Tibial artery (tissue), 4 donors: ENCODE measurements at regions not wholly inside any gene's neighbourhood (a gene's known extent, or its start where the extent isn't known, plus 50 kb on each side); places are given as distances from the start of the nearest gene placed in this dataset.
"Not testable (repeated sequence)": the region's sequence is repeated elsewhere in the genome, so short reads cannot be mapped to it uniquely, and the experiment has no call there.

Source experiments
- DNase-seq, 2 donors: peaks; one replicate each; pipeline ENCODE4 v3.0.0-alpha.2; 2019
- H3K27ac ChIP-seq, 2 donors: fragments of 200-600 bp; sonication (generic) in 1 of 2; 1 replicate in 1 of 2; 2 replicates in 1 of 2; pipeline ENCODE4 v1.5.1; 2018 to 2019; ENCODE audit warnings: mild to moderate bottlenecking in 1 of 2
- H3K27me3 ChIP-seq, 2 donors: fragments of 200-600 bp; sonication (generic) in 1 of 2; one replicate each; pipeline versions ENCODE4 v1.5.1 to v1.6.0; 2016 to 2019
- H3K36me3 ChIP-seq, 3 donors: fragments of 200-600 bp; sonication (generic) in 2 of 3; one replicate each; pipeline ENCODE4 v1.5.1; 2016 to 2019; ENCODE audit warnings: mild to moderate bottlenecking in 2 of 3
- H3K4me1 ChIP-seq, 4 donors: fragments of 200-600 bp; sonication (generic) in 2 of 4; 1 replicate in 3 of 4; 2 replicates in 1 of 4; pipeline ENCODE4 v1.5.1; 2016 to 2019
- H3K4me3 ChIP-seq, 2 donors: fragments of 200-600 bp; sonication (generic) in 1 of 2; 1 replicate in 1 of 2; 2 replicates in 1 of 2; pipeline ENCODE4 v1.5.1; 2018 to 2019; ENCODE audit warnings: mild to moderate bottlenecking in 2 of 2
- H3K9me3 ChIP-seq, 3 donors: fragments of 200-600 bp; sonication (generic) in 1 of 3; one replicate each; pipeline ENCODE4 v1.5.1; 2016 to 2019
- intact Hi-C: fragments of 100-400 bp; cut with DNase I; formaldehyde crosslinking; loops from one replicate; pipeline ENCODE4 v1.15.0; 2023; ENCODE audit warnings: low total_unique reads
- TF ChIP-seq, protein P1 (sequence below), 2 experiments: fragments of 200-600 bp in 1 of 2; fragments of 450-650 bp in 1 of 2; IDR thresholded peaks; one replicate each; pipeline ENCODE4 v1.5.1; 2017 to 2019; ENCODE audit warnings: antibody characterized with exemption in 2 of 2, mild to moderate bottlenecking in 1 of 2, moderate library complexity in 1 of 2

DNA sequence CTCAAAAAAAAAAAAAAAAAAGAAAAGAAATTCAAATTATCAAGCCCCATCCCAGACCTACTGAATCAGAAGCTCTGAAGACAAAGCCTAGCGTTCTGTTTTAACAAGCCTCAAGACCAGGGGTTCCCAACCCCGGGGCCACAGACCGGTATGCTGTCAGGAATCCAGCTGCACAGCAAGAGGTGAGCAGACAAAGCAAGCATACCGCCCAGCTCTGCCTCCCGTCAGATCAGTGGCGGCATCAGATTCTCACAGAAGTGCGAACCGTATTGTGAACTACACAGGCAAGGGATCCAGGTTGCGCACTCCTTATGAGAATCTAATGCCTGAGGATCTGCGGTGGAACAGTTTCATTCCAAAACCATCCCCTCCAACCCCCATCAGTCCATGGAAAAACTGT lies 57.8 kb upstream of the RASAL2 start:
- H3K27me3 ChIP-seq, result no peaks in the 10 kb centered on the region
- no peak for DNase-seq
- intact Hi-C loops, result loop anchor here (10.0 kb wide), 1 partner anchor 469 kb away; no protein-coding TSS in a partner anchor
- H3K36me3 ChIP-seq, result no peaks in the 10 kb centered on the region
- no peaks in the 10 kb centered on the region for H3K9me3 ChIP-seq
- no peak overlapping the region for H3K4me3 ChIP-seq
- no peak overlapping the region for H3K27ac ChIP-seq
- TF ChIP-seq, protein P1, sequence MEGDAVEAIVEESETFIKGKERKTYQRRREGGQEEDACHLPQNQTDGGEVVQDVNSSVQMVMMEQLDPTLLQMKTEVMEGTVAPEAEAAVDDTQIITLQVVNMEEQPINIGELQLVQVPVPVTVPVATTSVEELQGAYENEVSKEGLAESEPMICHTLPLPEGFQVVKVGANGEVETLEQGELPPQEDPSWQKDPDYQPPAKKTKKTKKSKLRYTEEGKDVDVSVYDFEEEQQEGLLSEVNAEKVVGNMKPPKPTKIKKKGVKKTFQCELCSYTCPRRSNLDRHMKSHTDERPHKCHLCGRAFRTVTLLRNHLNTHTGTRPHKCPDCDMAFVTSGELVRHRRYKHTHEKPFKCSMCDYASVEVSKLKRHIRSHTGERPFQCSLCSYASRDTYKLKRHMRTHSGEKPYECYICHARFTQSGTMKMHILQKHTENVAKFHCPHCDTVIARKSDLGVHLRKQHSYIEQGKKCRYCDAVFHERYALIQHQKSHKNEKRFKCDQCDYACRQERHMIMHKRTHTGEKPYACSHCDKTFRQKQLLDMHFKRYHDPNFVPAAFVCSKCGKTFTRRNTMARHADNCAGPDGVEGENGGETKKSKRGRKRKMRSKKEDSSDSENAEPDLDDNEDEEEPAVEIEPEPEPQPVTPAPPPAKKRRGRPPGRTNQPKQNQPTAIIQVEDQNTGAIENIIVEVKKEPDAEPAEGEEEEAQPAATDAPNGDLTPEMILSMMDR (IDR thresholded peaks at IDR 0.05), result no peak
- H3K4me1 ChIP-seq, result peaks cover 0 to 11% (median 5%) of the 10 kb centered on the region in 4 donors

DNA sequence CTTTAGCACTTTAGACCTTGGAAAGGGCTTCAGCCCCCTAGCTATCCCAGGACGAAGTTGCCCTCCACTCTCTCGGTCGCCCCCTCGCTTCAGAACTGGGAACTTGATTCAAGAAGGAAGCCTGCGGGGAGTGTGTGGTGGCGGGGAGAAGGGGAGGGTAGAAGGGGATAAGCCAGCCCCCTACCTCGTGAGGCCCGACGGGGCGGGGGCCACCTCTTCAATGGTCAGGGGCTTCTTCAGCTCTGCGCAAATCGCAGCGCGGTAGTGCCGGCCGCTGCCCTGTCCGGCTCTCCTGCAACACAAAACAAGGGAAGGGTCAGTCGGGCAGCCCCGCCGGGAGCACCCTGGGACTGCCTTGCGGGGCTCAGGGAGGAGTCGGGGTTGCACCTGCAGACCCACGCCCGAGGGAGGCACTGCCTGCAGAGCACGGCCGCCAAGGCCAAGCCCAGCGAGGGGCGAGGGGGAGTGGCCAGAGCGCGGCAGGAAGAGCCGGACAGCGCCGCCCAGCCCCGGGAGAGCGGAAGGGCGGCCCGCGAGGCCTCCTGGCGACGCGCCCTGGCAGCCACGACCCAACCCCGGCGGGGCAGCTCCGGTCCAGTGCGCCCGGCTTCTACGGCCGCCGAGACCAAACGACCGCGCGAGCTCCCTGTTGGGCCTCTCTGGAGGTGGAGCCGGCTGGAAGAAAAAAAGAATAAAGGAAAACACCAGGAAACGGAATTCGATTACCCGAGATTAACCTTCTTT lies 56.2 kb upstream of the RASAL2 start:
- no peaks in the 10 kb centered on the region for H3K36me3 ChIP-seq
- no peaks in the 10 kb centered on the region for H3K27me3 ChIP-seq
- H3K27ac ChIP-seq, result peak overlapping the region; percentile 70 to 78
- peaks cover 0 to 8% (median 4%) of the 10 kb centered on the region in 4 donors for H3K4me1 ChIP-seq
- TF ChIP-seq, protein P1 (IDR thresholded peaks at IDR 0.05), result peak; percentile 23 to 32
- intact Hi-C loops, result loop anchor here (10.0 kb wide), 1 partner anchor 467 kb away; no protein-coding TSS in a partner anchor
- H3K9me3 ChIP-seq, result no peaks in the 10 kb centered on the region
- peak overlapping the region; percentile 61 to 62 for H3K4me3 ChIP-seq
- peak; percentile 74 to 91 for DNase-seq

DNA sequence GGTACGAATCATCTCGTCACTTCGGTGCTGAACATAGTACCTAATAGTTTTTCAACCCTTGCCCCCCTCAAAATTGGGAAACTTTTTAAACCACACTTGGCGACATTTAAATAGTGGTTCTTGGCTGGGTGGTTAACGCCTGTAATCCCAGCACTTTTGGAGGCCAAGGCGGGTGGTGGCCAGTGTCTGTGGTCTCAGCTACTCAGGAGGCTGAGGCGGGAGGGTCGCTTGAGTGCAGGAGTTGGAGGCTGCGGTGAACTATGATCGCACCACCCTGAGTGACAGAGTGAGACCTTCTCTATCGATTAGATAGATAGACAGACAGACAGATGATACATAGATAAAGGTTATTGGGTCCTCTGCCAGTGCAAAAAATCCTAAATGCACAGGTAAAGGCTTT lies 55.5 kb upstream of the RASAL2 start:
- no peaks in the 10 kb centered on the region for H3K27me3 ChIP-seq
- H3K9me3 ChIP-seq, result no peaks in the 10 kb centered on the region
- peaks cover 0 to 8% (median 4%) of the 10 kb centered on the region in 4 donors for H3K4me1 ChIP-seq
- TF ChIP-seq, protein P1 (IDR thresholded peaks at IDR 0.05), result no peak
- H3K27ac ChIP-seq, result peak overlapping the region; percentile 70 to 78
- H3K4me3 ChIP-seq, result peak overlapping the region; percentile 61 to 62
- H3K36me3 ChIP-seq, result no peaks in the 10 kb centered on the region
- DNase-seq, result no peak
- intact Hi-C loops, result loop anchor here (10.0 kb wide), 1 partner anchor 466 kb away; no protein-coding TSS in a partner anchor

DNA sequence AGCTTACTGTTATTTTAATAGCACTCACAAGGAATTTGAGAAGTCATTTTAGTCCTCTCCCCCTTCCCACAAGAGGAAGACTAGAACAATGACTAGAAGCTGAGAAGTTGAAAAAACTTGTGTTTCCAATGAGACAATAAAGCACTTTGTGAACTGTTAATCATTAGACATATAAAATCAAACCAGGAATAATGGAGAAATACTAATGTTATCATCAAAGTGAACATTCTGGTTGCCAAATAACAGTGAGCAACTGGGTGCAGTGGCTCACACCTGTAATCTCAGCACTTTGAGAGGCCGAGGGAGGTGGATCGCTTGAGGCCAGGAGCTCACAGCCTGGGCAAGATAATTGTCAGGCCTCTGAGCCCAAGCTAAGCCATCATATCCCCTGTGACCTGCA lies 54.0 kb upstream of the RASAL2 start:
- no peak overlapping the region for H3K27ac ChIP-seq
- TF ChIP-seq, protein P1 (IDR thresholded peaks at IDR 0.05), result no peak
- H3K4me1 ChIP-seq, result peaks cover 0 to 8% (median 4%) of the 10 kb centered on the region in 4 donors
- DNase-seq, result no peak
- no peak overlapping the region for H3K4me3 ChIP-seq
- H3K9me3 ChIP-seq, result peaks cover 0 to 9% (median 0%) of the 10 kb centered on the region in 3 donors
- no peaks in the 10 kb centered on the region for H3K27me3 ChIP-seq
- no peaks in the 10 kb centered on the region for H3K36me3 ChIP-seq
- intact Hi-C loops, result loop anchor here (10.0 kb wide), 1 partner anchor 465 kb away; no protein-coding TSS in a partner anchor

DNA sequence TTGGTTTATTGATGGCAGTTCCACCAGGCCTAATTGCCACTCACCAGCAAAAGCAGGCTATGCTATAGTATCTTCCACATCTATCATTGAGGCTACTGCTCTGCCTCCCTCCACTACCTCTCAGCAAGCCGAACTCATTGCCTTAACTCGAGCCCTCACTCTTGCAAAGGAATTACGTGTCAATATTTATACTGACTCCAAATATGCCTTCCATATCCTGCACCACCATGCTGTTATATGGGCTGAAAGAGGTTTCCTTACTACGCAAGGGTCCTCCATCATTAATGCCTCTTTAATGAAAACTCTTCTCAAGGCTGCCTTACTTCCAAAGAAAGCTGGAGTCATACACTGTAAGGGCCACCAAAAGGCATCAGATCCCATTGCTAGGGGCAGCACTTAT lies 50.0 kb upstream of the RASAL2 start:
- intact Hi-C loops, result not testable (repeated sequence)

More for the DNA sequence above, 50.0 kb upstream of the RASAL2 start:
- DNase-seq, H3K4me1 ChIP-seq, H3K4me3 ChIP-seq, H3K27ac ChIP-seq, H3K27me3 ChIP-seq, H3K36me3 ChIP-seq, H3K9me3 ChIP-seq: not testable (repeated sequence)
